HG03442 (cell line): ENCODE measurements at regions not wholly inside any gene's neighbourhood (a gene's known extent, or its start where the extent isn't known, plus 50 kb on each side); places are given as distances from the start of the nearest gene placed in this dataset.

Experiments used
- ATAC-seq: cut with Tn5 transposase; IDR thresholded peaks from one replicate; pipeline ENCODE4 v1.9.1; 2021; ENCODE audit warnings: mild to moderate bottlenecking, moderate library complexity; ENCODE audit not compliant: unreplicated experiment

DNA sequence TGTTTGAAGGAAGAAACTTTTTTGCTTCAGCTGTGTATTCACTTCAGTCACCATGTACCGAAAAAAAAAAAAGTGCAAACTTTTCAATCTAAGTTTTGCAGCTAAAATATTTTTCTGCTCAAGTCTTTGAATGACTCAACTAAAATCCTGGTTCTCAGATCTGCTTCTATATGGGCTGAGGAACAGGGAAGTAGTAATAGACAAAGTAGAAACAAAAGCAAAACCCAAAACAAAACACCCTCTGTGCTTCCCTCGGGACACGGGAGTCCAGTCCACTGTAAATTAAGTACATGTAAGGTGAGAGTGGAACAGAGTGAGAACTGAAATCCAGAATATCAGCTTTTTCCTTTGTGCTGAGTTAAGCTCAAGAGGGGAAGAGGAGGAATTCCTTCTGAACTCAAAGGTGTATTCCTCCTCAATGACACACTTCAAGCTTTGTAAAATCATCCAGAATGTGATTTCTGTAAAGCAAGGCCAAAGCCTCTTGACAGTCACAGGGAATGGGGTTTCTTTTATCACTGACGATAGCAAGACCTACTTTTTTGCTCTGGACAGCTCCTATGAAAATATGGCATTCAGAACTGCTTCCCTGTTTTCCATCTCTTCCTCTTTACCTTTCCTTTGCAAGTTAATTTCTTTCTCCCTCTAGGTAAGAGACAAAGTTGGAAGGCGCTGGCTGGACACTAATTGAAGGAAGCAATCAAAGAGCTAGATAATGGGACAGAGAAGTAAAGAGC, 433.5 kb upstream of the MMADHC start:
- no peak for ATAC-seq

GRCh38 chr2:150020221-150020620, 432.6 kb upstream of the MMADHC start:
- no peak for ATAC-seq

DNA sequence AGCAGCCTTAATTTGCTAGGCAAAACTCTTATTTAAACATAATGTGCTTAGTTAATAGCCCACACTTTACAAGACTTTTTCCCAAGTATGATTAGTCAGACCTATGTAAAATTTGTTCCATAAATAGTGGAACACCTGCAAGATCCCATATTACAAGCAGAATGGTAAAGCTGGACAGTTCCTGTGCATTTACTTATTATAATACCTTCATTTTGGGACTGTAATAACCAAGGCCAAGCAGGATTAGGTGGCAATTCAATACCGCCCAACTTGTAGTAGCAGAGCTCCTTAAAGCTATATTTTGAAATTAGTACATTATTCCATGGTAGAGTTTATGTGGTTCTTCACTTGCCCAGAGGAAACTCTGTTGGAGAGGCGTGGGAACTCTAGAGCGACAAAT, 431.5 kb upstream of the MMADHC start:
- no peak for ATAC-seq

GRCh38 chr2:150012986-150013385, 425.4 kb upstream of the MMADHC start:
- ATAC-seq = no peak

GRCh38 chr2:150011161-150011730, 423.7 kb upstream of the MMADHC start:
- ATAC-seq = no peak

GRCh38 chr2:150008901-150009300, 421.3 kb upstream of the MMADHC start:
- ATAC-seq = no peak

DNA sequence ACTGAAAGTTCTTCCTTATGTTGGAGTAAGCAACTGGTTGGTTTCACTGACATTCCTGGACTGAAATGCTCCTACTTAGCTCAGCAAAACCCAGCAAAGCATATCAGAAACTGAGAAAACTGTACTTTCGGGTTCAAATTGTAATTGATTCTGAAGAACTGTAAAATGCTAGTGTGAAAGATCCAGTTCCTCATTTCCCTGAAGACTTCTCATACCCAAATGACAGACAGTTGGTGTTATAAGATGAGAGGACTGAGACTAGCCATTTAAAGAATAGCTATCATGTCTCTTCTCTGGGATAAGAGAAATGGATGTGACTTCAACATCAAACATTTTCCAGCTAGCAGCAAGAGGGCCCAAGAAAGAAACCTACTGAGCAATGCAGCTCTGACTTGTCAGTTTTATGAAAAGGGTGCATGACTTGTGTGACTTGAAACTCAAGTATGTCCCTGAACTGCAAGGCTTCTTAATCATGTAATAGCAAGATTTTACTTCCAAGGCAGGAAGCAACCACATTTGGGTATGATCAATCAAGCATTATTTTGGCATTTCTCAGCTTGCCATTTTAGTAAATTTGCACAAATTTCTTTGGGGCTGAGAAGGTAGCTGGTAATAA, 420.3 kb upstream of the MMADHC start:
- no peak for ATAC-seq

DNA sequence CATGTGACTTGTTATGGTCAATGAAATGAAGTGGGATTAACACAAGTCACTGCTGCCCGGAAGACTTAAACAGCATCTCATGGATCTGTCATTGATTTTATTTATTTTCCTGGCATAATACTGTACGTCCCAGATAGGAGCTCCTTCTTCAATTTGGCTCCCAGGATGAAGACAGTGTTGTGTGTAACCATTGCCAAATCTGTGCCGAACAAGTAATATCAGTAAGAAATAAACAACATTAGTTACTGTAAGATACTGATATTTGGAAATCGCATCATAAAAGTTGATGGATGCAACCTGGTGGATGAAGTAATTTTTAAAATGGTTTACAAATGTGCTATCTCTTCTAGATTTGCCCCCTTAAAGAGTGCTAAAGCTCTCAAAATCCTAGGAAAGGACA, 419.0 kb upstream of the MMADHC start:
- no peak for ATAC-seq

GRCh38 chr2:150003544-150003943, 416.0 kb upstream of the MMADHC start:
- no peak for ATAC-seq

DNA sequence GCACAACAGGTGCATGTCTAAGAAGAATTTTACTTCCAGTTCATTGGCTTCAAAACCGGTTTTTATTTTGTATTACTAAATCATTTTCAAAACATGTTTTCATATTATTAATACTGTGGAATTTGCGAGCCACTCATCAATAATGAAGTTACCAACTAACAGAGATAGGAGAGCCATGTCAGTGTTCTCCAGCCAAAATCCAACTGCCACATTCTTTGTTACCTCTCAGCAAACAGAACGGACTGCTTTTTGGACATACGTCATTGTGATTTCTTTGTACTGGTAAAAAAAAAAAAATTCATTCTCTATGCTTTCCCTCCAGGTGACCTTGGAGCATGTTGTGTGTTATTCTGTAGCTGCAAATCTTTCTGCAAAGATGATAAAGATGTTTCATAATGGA, 414.2 kb upstream of the MMADHC start:
- ATAC-seq = no peak

- no peak for ATAC-seq
These were observed 409.3 kb upstream of the MMADHC start for GRCh38 chr2:149996901-149997300.

DNA sequence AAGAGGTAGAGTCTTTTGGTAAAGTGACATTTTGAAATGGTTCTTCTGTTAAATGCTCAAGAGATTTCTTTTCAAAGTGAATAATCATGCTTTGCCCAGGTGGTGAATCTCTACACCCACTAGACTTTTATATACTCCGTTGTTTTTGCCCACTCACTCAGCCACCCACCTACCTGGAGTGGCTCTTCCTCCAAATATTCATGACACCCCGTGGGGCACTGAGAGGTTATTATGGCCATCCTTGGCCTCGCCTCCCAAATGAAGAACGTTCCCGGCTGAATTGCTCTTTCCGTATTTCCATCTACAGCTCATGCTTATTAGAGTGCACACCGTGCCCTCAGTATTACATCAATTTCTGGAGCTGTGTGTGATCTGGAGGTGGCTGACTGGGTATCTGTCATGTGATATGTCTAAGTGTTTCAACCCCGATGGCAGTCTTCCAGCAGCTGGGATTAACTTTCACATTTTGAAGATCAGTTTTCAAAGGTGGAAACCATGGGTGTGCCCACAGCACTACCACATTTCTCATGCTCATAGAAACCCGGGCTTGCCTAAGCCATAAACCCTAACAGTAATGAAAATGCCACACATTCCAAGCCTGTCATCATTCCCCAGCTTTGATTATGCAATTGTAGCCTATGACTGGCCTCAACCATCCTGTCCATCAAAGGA, 406.6 kb upstream of the MMADHC start:
- no peak for ATAC-seq

GRCh38 chr2:149993316-149993715, 405.7 kb upstream of the MMADHC start:
- no peak for ATAC-seq

GRCh38 chr2:149991576-149991975, 404.0 kb upstream of the MMADHC start:
- no peak for ATAC-seq

DNA sequence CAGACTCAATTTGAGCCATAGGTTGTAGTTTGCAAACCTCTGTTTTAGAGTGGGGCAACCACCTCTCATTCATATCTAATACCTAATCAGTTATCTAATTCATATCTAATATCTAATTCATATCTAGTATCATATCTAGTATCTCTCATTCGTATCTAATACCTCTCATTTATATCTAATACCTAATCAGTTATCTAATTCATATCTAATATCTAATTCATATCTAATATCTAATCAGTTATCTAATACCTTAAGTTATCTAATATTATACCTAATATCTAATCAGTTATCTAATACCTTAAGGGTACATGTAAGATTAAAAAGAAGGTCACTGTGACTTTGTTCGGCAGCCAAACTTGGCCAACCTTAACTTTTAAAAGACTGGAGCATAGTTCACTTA, 403.4 kb upstream of the MMADHC start:
- ATAC-seq = no peak

- no peak for ATAC-seq
These were observed 402.0 kb upstream of the MMADHC start for GRCh38 chr2:149989447-149990063.

GRCh38 chr2:149988361-149988760, 400.8 kb upstream of the MMADHC start:
- ATAC-seq = no peak

GRCh38 chr2:149986861-149987260, 399.3 kb upstream of the MMADHC start:
- ATAC-seq = no peak

- ATAC-seq = no peak
These were observed 396.7 kb upstream of the MMADHC start for GRCh38 chr2:149984311-149984710.

GRCh38 chr2:149972066-149972465, 384.5 kb upstream of the MMADHC start:
- no peak for ATAC-seq

- ATAC-seq = no peak
These were observed 367.5 kb upstream of the MMADHC start for GRCh38 chr2:149954981-149955600.
